WTC11 (cell line): ENCODE measurements at regions not wholly inside any gene's neighbourhood (a gene's known extent, or its start where the extent isn't known, plus 50 kb on each side); places are given as distances from the start of the nearest gene placed in this dataset.
"Not testable (repeated sequence)": the region's sequence is repeated elsewhere in the genome, so short reads cannot be mapped to it uniquely, and the experiment has no call there.

ENCODE experiments used
- ATAC-seq: fragments of 200-7000 bp; cut with Tn5 transposase; 2 replicates; pipeline ENCODE4 v1.10.0; 2021; ENCODE audit warnings: mild to moderate bottlenecking, moderate library complexity
- CTCF ChIA-PET: fragments of 300-600 bp; sonication (Branson Sonifier 250); formaldehyde crosslinking; loops from one replicate; lab custom pipeline; 2021; ENCODE audit warnings: antibody characterized with exemption; lab: Charles Lee
- POLR2A ChIA-PET: fragments of 350-600 bp; sonication (Branson Sonifier 250); formaldehyde crosslinking; loops from one replicate; lab custom pipeline; 2021; ENCODE audit warnings: antibody characterized with exemption; lab: Charles Lee
- DNase-seq: peaks from one replicate; pipeline ENCODE4 v3.0.0; 2021; ENCODE audit warnings: low spot score
- H3K27ac Mint-ChIP-seq: 2 replicates; pipeline ENCODE4 v1.8.0; 2021; ENCODE audit warnings: mixed read lengths
- H3K27me3 Mint-ChIP-seq: 2 replicates; pipeline ENCODE4 v1.8.0; 2021; ENCODE audit warnings: low read depth, mild to moderate bottlenecking, moderate library complexity, mixed read lengths
- H3K36me3 Mint-ChIP-seq: 2 replicates; pipeline ENCODE4 v1.8.0; 2021; ENCODE audit warnings: mixed read lengths
- H3K4me1 Mint-ChIP-seq: 2 replicates; pipeline ENCODE4 v1.8.0; 2022; ENCODE audit warnings: mixed read lengths
- H3K4me3 Mint-ChIP-seq: 2 replicates; pipeline ENCODE4 v1.8.0; 2021; ENCODE audit warnings: mild to moderate bottlenecking, moderate library complexity, mixed read lengths
- H3K9me3 Mint-ChIP-seq: 2 replicates; pipeline ENCODE4 v1.8.0; 2021; ENCODE audit warnings: mixed read lengths
- CDX4 ChIP-seq: fragments of 250-450 bp; sonication (Bioruptor Pico); IDR thresholded peaks from 2 replicates; pipeline ENCODE4 v1.9.0; 2021; ENCODE audit warnings: moderate library complexity, mild to moderate bottlenecking, inconsistent platforms, borderline replicate concordance
- CREM ChIP-seq: sonication (generic); formaldehyde crosslinking; IDR thresholded peaks from 2 replicates; pipeline ENCODE4 v1.8.1; 2022; ENCODE audit warnings: mild to moderate bottlenecking, missing genetic modification reagents, moderate library complexity
- FOXJ3 ChIP-seq: sonication (generic); formaldehyde crosslinking; IDR thresholded peaks from 2 replicates; pipeline ENCODE4 v1.9.0; 2021; ENCODE audit warnings: missing genetic modification reagents, mild to moderate bottlenecking, borderline replicate concordance
- GABPB1 ChIP-seq: sonication (generic); formaldehyde crosslinking; IDR thresholded peaks from 2 replicates; pipeline ENCODE4 v1.8.1; 2023; ENCODE audit warnings: mild to moderate bottlenecking, missing genetic modification reagents
- JAZF1 ChIP-seq: fragments of 250-450 bp; sonication (Bioruptor Pico); IDR thresholded peaks from 2 replicates; pipeline ENCODE4 v1.9.0; 2021; ENCODE audit warnings: moderate library complexity, mild to moderate bottlenecking, inconsistent platforms
- JUN ChIP-seq: sonication (generic); formaldehyde crosslinking; IDR thresholded peaks from 2 replicates; pipeline ENCODE4 v1.8.0; 2023; ENCODE audit warnings: mild to moderate bottlenecking, missing genetic modification reagents
- MYBL2 ChIP-seq: sonication (generic); formaldehyde crosslinking; IDR thresholded peaks from 2 replicates; pipeline ENCODE4 v1.8.1; 2023; ENCODE audit warnings: mild to moderate bottlenecking, moderate library complexity, missing genetic modification reagents
- NFE2L1 ChIP-seq: sonication (generic); formaldehyde crosslinking; IDR thresholded peaks from 2 replicates; pipeline ENCODE4 v1.8.1; 2023; ENCODE audit warnings: missing genetic modification reagents
- RORB ChIP-seq: fragments of 250-450 bp; sonication (Bioruptor Pico); IDR thresholded peaks from 2 replicates; pipeline ENCODE4 v1.9.0; 2021; ENCODE audit warnings: mild to moderate bottlenecking
- ZNF219 ChIP-seq: sonication (generic); formaldehyde crosslinking; IDR thresholded peaks from 2 replicates; pipeline ENCODE4 v1.8.0; 2023; ENCODE audit warnings: missing genetic modification reagents, mild to moderate bottlenecking, borderline replicate concordance
- ZNF512 ChIP-seq: sonication (generic); formaldehyde crosslinking; IDR thresholded peaks from 2 replicates; pipeline ENCODE4 v1.8.1; 2022; ENCODE audit warnings: missing genetic modification reagents, borderline replicate concordance
- ZNF671 ChIP-seq: fragments of 250-450 bp; sonication (Bioruptor Pico); IDR thresholded peaks from 2 replicates; pipeline ENCODE4 v1.8.0; 2021; ENCODE audit warnings: mild to moderate bottlenecking
- TF ChIP-seq, protein P1 (sequence below): sonication (generic); formaldehyde crosslinking; IDR thresholded peaks from 2 replicates; pipeline ENCODE4 v1.8.0; 2022; ENCODE audit warnings: missing genetic modification reagents
- TF ChIP-seq, protein P2 (sequence below): sonication (generic); formaldehyde crosslinking; IDR thresholded peaks from 2 replicates; pipeline ENCODE4 v1.8.0; 2023; ENCODE audit warnings: mild to moderate bottlenecking, missing genetic modification reagents
- TF ChIP-seq, protein P3 (sequence below): fragments of 250-450 bp; sonication (Bioruptor Pico); conservative IDR thresholded peaks from 2 replicates; pipeline ENCODE4 v1.9.0; 2021; ENCODE audit warnings: mild to moderate bottlenecking

DNA sequence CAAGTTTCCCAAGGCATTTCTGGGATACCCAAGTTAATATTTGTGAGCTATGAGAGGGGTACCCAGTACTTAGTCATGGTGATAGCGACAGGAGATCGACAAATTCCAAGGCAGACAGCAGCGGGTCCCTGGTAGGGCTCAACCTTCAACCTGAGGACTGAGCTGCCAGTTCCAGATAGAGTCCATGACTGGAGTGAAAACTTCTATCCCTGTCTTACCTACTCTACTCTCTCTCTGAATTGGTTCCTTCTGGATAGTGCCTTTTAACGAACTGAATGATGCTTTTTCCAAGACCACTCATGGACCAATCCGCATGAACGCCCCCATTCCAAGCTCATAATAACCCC lies 76.9 kb upstream of the ALG10 start:
- POLR2A ChIA-PET = no interaction called here
- H3K27me3 Mint-ChIP-seq = no peaks in the 10 kb centered on the region; the same call in 1 of the 2 replicates
- CTCF ChIA-PET = no interaction called here
- H3K4me1 Mint-ChIP-seq = peaks cover 14% of the 10 kb centered on the region
- no peak for DNase-seq
- TF ChIP-seq ZNF512 = no peak
- TF ChIP-seq CREM (CRISPR knock-in tag) = no peak
- TF ChIP-seq JAZF1 (CRISPR knock-in tag) = no peak
- TF ChIP-seq, all 79 proteins: peak for 0
- H3K4me3 Mint-ChIP-seq = no peak overlapping the region
- H3K9me3 Mint-ChIP-seq = peaks cover 32% of the 10 kb centered on the region
- H3K36me3 Mint-ChIP-seq = peaks cover 24% of the 10 kb centered on the region
- ATAC-seq = no peak
- H3K27ac Mint-ChIP-seq = no peak overlapping the region

DNA sequence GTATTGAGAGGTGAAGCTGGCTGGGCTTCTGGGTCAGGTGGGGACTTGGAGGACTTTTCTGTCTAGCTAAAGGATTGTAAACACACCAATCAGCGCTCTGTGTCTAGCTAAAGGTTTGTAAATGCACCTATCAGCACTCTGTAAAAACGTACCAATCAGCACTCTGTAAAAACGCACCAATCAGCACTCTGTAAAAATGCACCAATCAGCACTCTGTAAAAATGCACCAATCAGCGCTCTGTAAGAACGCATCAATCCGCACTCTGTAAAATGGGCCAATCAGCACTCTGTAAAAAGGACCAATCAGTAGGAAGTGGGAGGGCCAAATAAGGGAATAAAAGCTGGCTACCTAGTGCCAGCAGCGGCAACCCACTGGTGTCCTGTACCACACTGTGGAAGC lies 56.1 kb upstream of the ALG10 start:
- H3K4me1 Mint-ChIP-seq, H3K27me3 Mint-ChIP-seq, CTCF ChIA-PET, H3K27ac Mint-ChIP-seq, H3K4me3 Mint-ChIP-seq, ATAC-seq, POLR2A ChIA-PET, DNase-seq, H3K36me3 Mint-ChIP-seq: not testable (repeated sequence)
- peaks cover 23% of the 10 kb centered on the region for H3K9me3 Mint-ChIP-seq

GRCh38 chr12:33967760-33968159 lies 54.5 kb upstream of the ALG10 start:
- POLR2A ChIA-PET = no interaction called here
- H3K9me3 Mint-ChIP-seq = peaks cover 31% of the 10 kb centered on the region
- H3K36me3 Mint-ChIP-seq = no peaks in the 10 kb centered on the region
- peaks cover 6% of the 10 kb centered on the region; the same call in 1 of the 2 replicates for H3K4me1 Mint-ChIP-seq
- no peak overlapping the region for H3K4me3 Mint-ChIP-seq
- no peak overlapping the region for H3K27ac Mint-ChIP-seq
- ATAC-seq = no peak
- no peak for DNase-seq
- H3K27me3 Mint-ChIP-seq = no peaks in the 10 kb centered on the region
- CTCF ChIA-PET = no interaction called here
- TF ChIP-seq ZNF219 (CRISPR knock-in tag) = no peak
- no peak for TF ChIP-seq RORB
- TF ChIP-seq, protein P1, sequence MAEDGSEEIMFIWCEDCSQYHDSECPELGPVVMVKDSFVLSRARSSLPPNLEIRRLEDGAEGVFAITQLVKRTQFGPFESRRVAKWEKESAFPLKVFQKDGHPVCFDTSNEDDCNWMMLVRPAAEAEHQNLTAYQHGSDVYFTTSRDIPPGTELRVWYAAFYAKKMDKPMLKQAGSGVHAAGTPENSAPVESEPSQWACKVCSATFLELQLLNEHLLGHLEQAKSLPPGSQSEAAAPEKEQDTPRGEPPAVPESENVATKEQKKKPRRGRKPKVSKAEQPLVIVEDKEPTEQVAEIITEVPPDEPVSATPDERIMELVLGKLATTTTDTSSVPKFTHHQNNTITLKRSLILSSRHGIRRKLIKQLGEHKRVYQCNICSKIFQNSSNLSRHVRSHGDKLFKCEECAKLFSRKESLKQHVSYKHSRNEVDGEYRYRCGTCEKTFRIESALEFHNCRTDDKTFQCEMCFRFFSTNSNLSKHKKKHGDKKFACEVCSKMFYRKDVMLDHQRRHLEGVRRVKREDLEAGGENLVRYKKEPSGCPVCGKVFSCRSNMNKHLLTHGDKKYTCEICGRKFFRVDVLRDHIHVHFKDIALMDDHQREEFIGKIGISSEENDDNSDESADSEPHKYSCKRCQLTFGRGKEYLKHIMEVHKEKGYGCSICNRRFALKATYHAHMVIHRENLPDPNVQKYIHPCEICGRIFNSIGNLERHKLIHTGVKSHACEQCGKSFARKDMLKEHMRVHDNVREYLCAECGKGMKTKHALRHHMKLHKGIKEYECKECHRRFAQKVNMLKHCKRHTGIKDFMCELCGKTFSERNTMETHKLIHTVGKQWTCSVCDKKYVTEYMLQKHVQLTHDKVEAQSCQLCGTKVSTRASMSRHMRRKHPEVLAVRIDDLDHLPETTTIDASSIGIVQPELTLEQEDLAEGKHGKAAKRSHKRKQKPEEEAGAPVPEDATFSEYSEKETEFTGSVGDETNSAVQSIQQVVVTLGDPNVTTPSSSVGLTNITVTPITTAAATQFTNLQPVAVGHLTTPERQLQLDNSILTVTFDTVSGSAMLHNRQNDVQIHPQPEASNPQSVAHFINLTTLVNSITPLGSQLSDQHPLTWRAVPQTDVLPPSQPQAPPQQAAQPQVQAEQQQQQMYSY = no peak
- TF ChIP-seq CDX4 (CRISPR knock-in tag) = no peak
- TF ChIP-seq GABPB1 = no peak
- no peak for TF ChIP-seq FOXJ3 (CRISPR knock-in tag)
- no peak for TF ChIP-seq JUN (CRISPR knock-in tag)
- no peak for TF ChIP-seq NFE2L1 (CRISPR knock-in tag)
- TF ChIP-seq, protein P2, sequence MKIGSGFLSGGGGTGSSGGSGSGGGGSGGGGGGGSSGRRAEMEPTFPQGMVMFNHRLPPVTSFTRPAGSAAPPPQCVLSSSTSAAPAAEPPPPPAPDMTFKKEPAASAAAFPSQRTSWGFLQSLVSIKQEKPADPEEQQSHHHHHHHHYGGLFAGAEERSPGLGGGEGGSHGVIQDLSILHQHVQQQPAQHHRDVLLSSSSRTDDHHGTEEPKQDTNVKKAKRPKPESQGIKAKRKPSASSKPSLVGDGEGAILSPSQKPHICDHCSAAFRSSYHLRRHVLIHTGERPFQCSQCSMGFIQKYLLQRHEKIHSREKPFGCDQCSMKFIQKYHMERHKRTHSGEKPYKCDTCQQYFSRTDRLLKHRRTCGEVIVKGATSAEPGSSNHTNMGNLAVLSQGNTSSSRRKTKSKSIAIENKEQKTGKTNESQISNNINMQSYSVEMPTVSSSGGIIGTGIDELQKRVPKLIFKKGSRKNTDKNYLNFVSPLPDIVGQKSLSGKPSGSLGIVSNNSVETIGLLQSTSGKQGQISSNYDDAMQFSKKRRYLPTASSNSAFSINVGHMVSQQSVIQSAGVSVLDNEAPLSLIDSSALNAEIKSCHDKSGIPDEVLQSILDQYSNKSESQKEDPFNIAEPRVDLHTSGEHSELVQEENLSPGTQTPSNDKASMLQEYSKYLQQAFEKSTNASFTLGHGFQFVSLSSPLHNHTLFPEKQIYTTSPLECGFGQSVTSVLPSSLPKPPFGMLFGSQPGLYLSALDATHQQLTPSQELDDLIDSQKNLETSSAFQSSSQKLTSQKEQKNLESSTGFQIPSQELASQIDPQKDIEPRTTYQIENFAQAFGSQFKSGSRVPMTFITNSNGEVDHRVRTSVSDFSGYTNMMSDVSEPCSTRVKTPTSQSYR (CRISPR knock-in tag) = no peak
- no peak for TF ChIP-seq ZNF671
- TF ChIP-seq, protein P3, sequence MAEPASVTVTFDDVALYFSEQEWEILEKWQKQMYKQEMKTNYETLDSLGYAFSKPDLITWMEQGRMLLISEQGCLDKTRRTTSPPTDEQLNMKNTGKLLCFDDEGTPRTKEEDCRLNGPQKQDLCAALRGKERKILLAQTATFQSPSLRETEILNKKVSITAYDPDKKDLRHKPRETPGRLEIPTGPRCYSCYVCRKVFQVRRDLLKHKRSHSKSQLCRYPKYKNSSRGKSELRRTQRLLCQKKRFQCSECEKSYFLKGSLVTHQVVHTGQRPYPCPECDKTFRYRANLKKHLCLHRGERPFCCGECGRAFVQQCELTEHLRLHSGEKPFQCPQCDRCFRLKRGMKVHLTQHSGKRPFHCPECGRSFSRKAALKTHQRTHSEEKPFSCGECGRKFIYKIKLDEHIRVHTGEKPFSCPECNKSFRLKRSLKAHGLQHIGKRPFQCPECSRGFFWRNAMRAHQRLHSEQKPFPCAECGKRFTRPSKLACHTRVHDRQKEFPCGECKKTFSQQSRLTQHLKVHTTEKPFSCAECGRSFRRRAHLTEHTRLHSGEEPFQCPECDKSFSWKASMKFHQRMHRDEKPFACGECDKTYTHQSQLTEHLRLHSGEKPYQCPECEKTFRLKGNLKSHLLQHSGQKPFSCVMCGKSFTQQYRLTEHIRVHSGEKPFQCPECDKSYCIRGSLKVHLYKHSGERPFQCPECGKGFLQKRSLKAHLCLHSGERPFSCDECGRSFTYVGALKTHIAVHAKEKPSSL (CRISPR knock-in tag) = no peak
- TF ChIP-seq MYBL2 (CRISPR knock-in tag) = no peak
